CD4-positive, alpha-beta T cell treated with Interleukin-1 beta for 1 hour (primary cell): ENCODE measurements at regions not wholly inside any gene's neighbourhood (a gene's known extent, or its start where the extent isn't known, plus 50 kb on each side); places are given as distances from the start of the nearest gene placed in this dataset.
"Not testable (repeated sequence)": the region's sequence is repeated elsewhere in the genome, so short reads cannot be mapped to it uniquely, and the experiment has no call there.

Experiments used
- DNase-seq, 2 donors: peaks; one replicate each; pipeline ENCODE4 v3.0.0-alpha.2; 2020 to 2022

- no peak for DNase-seq
Measured at GRCh38 chr16:52035436-52035835, 511.5 kb downstream of the TOX3 start.

DNA sequence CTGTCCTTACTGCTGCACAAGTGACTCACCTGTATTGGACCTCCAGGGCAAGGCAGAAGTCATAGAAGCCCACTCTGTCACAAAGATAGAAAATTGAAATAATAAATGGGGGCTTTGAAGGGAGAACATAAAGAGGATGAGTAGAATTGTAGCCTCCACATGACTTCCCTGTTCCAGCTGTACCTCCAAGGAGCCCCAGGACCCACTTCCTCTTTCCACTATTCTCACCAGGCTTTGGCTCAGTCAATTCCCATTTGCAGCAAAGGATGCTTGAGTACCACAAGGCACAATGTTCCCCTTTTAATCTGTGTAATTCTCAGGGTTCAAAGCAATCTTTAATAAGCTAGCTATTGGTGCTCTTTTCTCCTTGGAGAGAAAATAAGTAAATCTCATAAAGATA is 512.1 kb downstream of the TOX3 start:
- DNase-seq: no peak

GRCh38 chr16:52033992-52034391 is 513.0 kb downstream of the TOX3 start:
- DNase-seq: no peak

DNA sequence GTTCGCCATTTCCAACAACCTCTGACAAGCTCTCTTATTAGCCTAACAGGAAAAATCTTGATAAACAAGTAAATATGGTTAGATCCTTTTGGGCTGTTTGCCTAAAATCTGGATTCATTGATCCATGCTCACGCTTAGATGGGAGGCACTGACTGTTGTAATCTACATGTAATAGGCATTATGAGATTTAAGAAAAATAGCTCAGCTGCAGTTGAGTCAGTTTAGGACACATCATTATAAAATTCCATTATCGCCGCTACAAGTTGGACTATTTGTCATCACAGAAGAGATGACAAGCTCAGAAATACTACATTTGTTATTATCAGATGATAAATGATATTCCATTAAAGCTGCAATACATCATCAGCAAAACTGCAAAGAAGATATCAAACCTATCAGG is 524.0 kb downstream of the TOX3 start:
- DNase-seq: no peak

- DNase-seq: no peak
Measured at GRCh38 chr16:52022177-52022576, 524.8 kb downstream of the TOX3 start.

DNA sequence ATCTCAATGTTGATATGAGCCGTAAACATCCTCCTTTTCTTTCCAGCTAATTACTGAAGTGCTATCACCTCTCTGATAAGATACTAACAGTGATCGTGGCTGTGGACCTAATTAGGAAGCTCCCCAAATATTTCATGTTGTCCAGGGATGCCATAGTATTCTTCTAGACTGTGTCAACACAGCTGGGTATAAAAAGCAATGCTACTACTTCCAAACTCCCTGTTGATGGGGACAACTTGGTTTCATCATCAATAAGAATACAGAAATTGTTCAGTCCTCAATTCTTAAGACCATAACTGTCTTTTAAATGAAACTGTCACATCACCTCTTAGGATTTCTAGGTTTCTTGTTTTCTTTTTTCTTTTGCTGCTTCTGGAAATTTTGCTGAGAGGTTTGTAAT is 530.6 kb downstream of the TOX3 start:
- DNase-seq: no peak

DNA sequence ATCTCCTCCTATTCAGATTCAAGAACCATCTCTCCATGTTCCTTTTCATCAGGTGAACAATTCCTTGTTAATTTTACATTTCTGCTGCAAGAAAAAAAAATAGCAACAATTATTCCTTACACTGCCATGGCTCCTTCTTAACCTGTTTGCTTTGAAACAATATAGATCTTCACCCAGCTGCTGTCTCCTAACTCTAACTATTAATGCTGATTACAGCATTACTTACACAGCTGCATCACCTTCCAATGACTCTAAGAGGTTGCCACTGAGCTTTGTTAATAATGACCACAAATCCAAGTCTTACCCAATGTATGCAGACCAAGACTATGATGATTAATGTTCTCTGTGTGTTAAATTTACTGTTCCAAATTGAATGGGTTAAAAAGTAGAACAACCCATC is 541.4 kb downstream of the TOX3 start:
- no peak for DNase-seq

DNA sequence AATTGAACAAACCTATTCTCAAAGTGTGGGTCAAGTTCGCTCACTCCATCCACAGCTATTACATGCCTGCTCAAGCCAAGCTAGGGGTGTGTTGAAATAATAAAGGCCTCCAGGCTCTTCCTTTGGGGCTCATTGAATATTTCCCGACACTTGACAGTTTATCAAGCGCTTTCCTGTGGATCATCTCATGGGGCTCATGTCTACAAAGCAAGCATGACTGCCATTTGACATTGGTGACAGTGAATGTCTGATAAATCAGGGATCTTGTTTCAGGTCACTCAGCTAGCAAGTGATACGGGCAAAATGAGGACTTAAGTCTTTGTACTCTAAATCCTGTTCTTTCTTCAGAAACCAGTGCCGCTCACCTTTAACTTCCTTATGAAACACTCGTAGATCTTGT is 542.6 kb downstream of the TOX3 start:
- no peak for DNase-seq

- no peak for DNase-seq
Measured at GRCh38 chr16:52002026-52002425, 544.9 kb downstream of the TOX3 start.

- DNase-seq: no peak
Measured at GRCh38 chr16:51996516-51996915, 550.4 kb downstream of the TOX3 start.

DNA sequence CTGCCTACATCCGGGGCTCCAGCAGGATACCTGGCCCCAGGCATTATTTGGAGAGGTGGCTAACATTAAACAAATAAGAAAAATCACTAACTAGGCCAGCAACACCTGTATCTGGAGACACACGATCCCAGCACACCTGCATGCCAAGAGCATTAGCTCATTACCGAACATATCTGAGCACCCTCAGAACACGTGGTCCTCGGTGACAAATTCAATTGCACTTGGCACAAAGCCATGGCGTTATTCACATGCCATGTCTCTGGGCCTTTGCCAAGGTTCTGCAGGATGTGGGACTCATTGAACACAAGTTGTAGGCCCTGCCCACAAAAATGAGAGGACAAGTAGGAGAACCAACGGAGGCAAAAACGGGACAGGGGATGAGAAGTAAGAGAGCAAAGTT is 552.3 kb downstream of the TOX3 start:
- no peak for DNase-seq

- DNase-seq: no peak
Measured at GRCh38 chr16:51989637-51990230, 557.2 kb downstream of the TOX3 start.

- DNase-seq: no peak
Measured at GRCh38 chr16:51988977-51989376, 558.0 kb downstream of the TOX3 start.

DNA sequence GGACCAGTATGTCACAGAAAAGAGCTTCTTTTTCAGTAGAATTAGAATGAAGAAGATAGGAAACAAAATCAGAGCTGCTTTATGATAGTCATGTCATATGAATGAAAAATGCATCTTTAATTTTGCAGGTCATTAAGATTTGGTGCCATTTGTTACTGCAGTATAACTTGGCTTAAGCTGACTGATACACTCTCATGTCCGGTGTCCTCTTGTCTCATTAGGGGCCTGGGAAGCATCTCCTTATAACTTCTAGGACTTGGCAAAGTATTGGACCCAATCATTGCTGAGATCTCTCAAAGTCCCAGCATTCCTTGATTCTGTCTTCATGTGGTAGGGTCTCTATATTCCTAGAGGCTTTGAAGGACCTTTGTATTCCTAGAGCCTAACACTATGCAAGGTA is 559.4 kb downstream of the TOX3 start:
- no peak for DNase-seq

- DNase-seq: no peak
Measured at GRCh38 chr16:51986717-51987116, 560.2 kb downstream of the TOX3 start.

DNA sequence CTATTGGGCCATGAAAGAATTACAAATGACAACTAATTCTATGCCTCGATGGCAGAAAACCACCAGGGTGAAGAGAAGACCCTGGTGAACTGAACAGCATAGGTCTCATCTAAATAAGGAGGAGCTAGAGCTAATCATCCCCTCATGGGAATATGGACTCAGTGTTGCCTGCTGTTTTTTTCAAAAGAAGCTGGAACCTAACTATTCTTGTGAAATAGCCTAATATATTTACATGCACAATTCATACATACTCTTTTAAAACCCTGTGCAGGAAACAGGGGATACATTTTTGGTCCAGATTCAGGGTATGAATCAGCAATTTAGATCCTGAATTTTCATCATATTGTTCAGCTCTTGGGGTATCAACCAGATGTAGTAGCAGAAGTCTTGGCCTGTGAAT is 560.6 kb downstream of the TOX3 start:
- DNase-seq: no peak

- no peak for DNase-seq
Measured at GRCh38 chr16:51985126-51985525, 561.8 kb downstream of the TOX3 start.

GRCh38 chr16:51984395-51984794 is 562.5 kb downstream of the TOX3 start:
- no peak for DNase-seq

GRCh38 chr16:51982715-51983680 is 563.9 kb downstream of the TOX3 start:
- peak in 1 of 2 donors; percentile 18 for DNase-seq

DNA sequence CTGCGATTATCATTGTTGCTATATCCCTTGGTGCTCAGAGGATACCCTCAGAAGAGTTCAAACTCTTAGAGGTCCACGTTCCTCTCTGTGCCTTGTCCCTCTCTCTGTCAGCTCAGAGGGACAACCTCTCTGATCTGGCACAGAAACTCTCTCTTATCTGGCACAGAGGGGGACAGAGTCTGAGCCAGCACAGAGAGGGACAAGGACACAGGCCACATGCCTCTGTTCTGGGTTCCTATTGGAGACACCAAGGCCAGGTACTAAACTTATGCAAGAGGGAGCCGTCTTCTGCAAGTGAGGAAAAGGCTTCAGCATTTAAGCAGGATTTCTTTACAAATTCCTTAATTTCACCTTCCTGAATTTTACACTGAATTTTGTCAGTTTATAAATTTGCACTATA is 565.2 kb downstream of the TOX3 start:
- no peak for DNase-seq

- not testable (repeated sequence) for DNase-seq
Measured at GRCh38 chr16:51977506-51977905, 569.4 kb downstream of the TOX3 start.

GRCh38 chr16:51971184-51971583 is 575.8 kb downstream of the TOX3 start:
- no peak for DNase-seq

DNA sequence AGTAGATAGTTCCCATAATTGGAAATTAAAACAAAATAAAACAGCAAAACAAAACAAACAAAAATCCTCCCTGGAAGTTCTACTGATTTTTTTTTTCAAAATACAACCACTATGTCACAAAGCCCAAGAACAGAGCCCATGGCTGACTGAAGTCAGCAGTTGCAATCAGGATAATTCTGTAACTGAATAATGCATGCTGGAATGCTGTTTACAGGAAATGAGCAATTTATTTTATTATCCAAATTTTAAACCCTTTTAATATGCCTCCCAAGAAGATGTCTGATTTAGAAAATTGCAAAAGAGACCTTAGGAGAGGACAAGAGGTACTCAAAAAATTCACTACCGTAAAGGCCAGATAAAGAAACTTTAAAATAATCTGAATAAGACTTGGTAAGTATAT is 578.2 kb downstream of the TOX3 start:
- no peak for DNase-seq

DNA sequence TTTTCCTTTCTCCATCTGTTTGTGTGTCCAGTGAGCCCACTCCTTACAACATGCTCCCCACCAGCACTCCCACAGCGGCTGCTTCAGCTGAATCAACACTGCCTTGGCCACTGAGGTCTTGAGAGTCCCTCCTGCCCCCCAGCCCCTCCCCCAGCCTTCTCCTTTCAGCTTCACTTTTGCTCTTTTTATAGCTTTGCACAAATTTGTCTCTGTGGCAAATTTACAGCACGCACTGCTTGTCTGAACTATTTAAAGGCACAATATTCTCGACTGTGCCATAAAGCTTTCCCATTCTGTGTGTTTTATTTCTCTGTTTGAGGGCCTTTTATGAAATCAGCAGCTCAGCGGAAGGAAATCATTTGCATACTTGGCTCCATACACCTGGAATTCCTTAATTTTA is 579.3 kb downstream of the TOX3 start:
- DNase-seq: no peak

DNA sequence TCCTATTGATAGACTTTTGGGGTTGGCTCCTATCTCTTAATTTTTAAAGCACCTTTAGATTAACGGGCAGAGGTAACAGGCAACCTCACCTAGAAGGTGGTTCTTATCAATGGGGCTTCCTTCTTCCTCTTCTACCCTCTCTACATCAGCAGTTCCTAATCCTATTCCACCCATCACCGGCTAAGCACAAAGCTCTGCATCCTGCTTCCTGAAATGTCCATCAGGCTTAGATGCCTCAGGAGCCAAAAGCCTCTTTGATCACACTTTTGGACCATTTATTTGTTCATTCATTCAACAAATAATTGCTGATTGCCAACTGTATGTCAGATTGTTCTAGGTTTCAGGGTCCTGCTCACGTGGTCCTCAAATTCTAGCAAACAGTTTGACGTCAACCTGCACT is 586.0 kb downstream of the TOX3 start:
- DNase-seq: no peak
